Panc1 (cell line): ENCODE measurements at regions not wholly inside any gene's neighbourhood (a gene's known extent, or its start where the extent isn't known, plus 50 kb on each side); places are given as distances from the start of the nearest gene placed in this dataset.

Experiments used
- CTCF ChIP-seq: fragments of 450-650 bp; IDR thresholded peaks from 2 replicates; pipeline ENCODE4 v1.5.1; 2017; ENCODE audit warnings: mild to moderate bottlenecking
- REST ChIP-seq, 2 experiments: IDR thresholded peaks; 2 replicates each; pipeline ENCODE4 v1.6.1; 2011 to 2012; ENCODE audit warnings: low read depth in 2 of 2, control low read depth in 1 of 2, low read length in 1 of 2, mild to moderate bottlenecking in 1 of 2, moderate library complexity in 1 of 2; ENCODE audit not compliant: insufficient read depth in 1 of 2
- SIN3A ChIP-seq: IDR thresholded peaks from 2 replicates; pipeline ENCODE4 v1.6.1; 2012; ENCODE audit warnings: low read depth, mild to moderate bottlenecking, low read length, moderate library complexity, borderline replicate concordance; ENCODE audit not compliant: insufficient read depth
- TCF7L2 ChIP-seq: IDR thresholded peaks from 2 replicates; pipeline ENCODE4 v1.6.1; 2011; ENCODE audit warnings: mild to moderate bottlenecking, low read depth, low read length, inconsistent platforms

GRCh38 chr10:131436458-131436857 is 124.9 kb upstream of the TCERG1L start:
- TF ChIP-seq CTCF (no peak), TCF7L2 (no peak), REST (IDR thresholded peaks at IDR 0.05; ENCODE audit: insufficient read depth in 1 of 2, low read depth in 2 of 2, low read length in 1 of 2) (no peak), SIN3A (no peak)
